H9 (cell line): ENCODE measurements at regions not wholly inside any gene's neighbourhood (a gene's known extent, or its start where the extent isn't known, plus 50 kb on each side); places are given as distances from the start of the nearest gene placed in this dataset.

Experiments used
- DNase-seq: peaks from one replicate; pipeline ENCODE4 v3.0.0-alpha.2; 2017
- H2AFZ ChIP-seq: one replicate; pipeline ENCODE4 v1.6.1; 2013; ENCODE audit warnings: mild to moderate bottlenecking, low read length, control low read depth, moderate library complexity
- H2AK5ac ChIP-seq: 2 replicates; pipeline ENCODE4 v1.6.1; 2013; ENCODE audit warnings: low read length, control low read depth, mixed read lengths; ENCODE audit not compliant: insufficient read length
- H2BK120ac ChIP-seq: one replicate; pipeline ENCODE4 v1.6.1; 2013; ENCODE audit warnings: low read depth, mild to moderate bottlenecking, low read length, control low read depth, inconsistent platforms; ENCODE audit not compliant: poor library complexity, severe bottlenecking
- H2BK12ac ChIP-seq: 2 replicates; pipeline ENCODE4 v1.6.1; 2013; ENCODE audit warnings: low read length, control low read depth, mixed read lengths, low read depth; ENCODE audit not compliant: insufficient read length
- H2BK15ac ChIP-seq: 2 replicates; pipeline ENCODE4 v1.6.1; 2013; ENCODE audit warnings: low read depth, low read length, control low read depth
- H2BK20ac ChIP-seq: one replicate; pipeline ENCODE4 v1.6.1; 2013; ENCODE audit warnings: low read depth, mild to moderate bottlenecking, low read length, control low read depth, inconsistent platforms; ENCODE audit not compliant: poor library complexity, severe bottlenecking
- H2BK5ac ChIP-seq: 2 replicates; pipeline ENCODE4 v1.6.1; 2013; ENCODE audit warnings: low read length, control low read depth, mixed read lengths; ENCODE audit not compliant: insufficient read length
- H3K14ac ChIP-seq: 2 replicates; pipeline ENCODE4 v1.6.1; 2013; ENCODE audit warnings: low read length, control low read depth; ENCODE audit not compliant: insufficient read depth
- H3K18ac ChIP-seq: 2 replicates; pipeline ENCODE4 v1.6.1; 2013; ENCODE audit warnings: low read depth, mild to moderate bottlenecking, mixed read lengths, low read length, control low read depth; ENCODE audit not compliant: insufficient read length
- H3K23ac ChIP-seq: 2 replicates; pipeline ENCODE4 v1.6.1; 2013; ENCODE audit warnings: low read length, control low read depth, mixed read lengths, low read depth; ENCODE audit not compliant: insufficient read length
- H3K23me2 ChIP-seq: 2 replicates; pipeline ENCODE4 v1.6.1; 2013; ENCODE audit warnings: low read depth, mild to moderate bottlenecking, mixed read lengths, low read length, control low read depth; ENCODE audit not compliant: insufficient read length, poor library complexity, severe bottlenecking
- H3K27ac ChIP-seq: 2 replicates; pipeline ENCODE4 v1.5.1; 2013; ENCODE audit warnings: low read length, control low read depth, mixed read lengths, low read depth; ENCODE audit not compliant: insufficient read length
- H3K27me3 ChIP-seq: 2 replicates; pipeline ENCODE4 v1.6.1; 2013; ENCODE audit warnings: low read length, control low read depth, inconsistent platforms; ENCODE audit not compliant: insufficient read depth
- H3K4ac ChIP-seq: 2 replicates; pipeline ENCODE4 v1.6.1; 2013; ENCODE audit warnings: low read depth, mild to moderate bottlenecking, control low read depth, inconsistent platforms, low read length, moderate library complexity
- H3K4me1 ChIP-seq: 2 replicates; pipeline ENCODE4 v1.6.1; 2013; ENCODE audit warnings: low read length, control low read depth, inconsistent platforms; ENCODE audit not compliant: insufficient read depth
- H3K4me2 ChIP-seq: 2 replicates; pipeline ENCODE4 v1.6.1; 2013; ENCODE audit warnings: low read length, control low read depth, mixed read lengths; ENCODE audit not compliant: insufficient read length, insufficient read depth
- H3K56ac ChIP-seq: 2 replicates; pipeline ENCODE4 v1.6.1; 2013; ENCODE audit warnings: low read depth, mild to moderate bottlenecking, mixed read lengths, low read length, control low read depth; ENCODE audit not compliant: insufficient read length
- H3K79me1 ChIP-seq: 2 replicates; pipeline ENCODE4 v1.6.1; 2013; ENCODE audit warnings: low read depth, mild to moderate bottlenecking, moderate library complexity, low read length, control low read depth, inconsistent platforms; ENCODE audit not compliant: insufficient read depth, poor library complexity, severe bottlenecking
- H3K79me2 ChIP-seq: 2 replicates; pipeline ENCODE4 v1.6.1; 2013; ENCODE audit warnings: low read length, control low read depth, inconsistent platforms; ENCODE audit not compliant: insufficient read depth
- H3K9ac ChIP-seq: 2 replicates; pipeline ENCODE4 v1.6.1; 2013; ENCODE audit warnings: low read length, control low read depth, mixed read lengths; ENCODE audit not compliant: insufficient read length; ENCODE audit errors: extremely low read depth
- H3K9me3 ChIP-seq: one replicate; pipeline ENCODE4 v1.6.1; 2013; ENCODE audit warnings: low read depth, low read length, inconsistent platforms; ENCODE audit not compliant: control insufficient read depth
- H3T11ph ChIP-seq: one replicate; pipeline ENCODE4 v1.6.1; 2013; ENCODE audit warnings: mild to moderate bottlenecking, low read length, control low read depth, inconsistent platforms
- H4K20me1 ChIP-seq: one replicate; pipeline ENCODE4 v1.6.1; 2013; ENCODE audit not compliant: control insufficient read depth, insufficient read length, insufficient read depth
- H4K5ac ChIP-seq: 2 replicates; pipeline ENCODE4 v1.6.1; 2013; ENCODE audit warnings: low read depth, mild to moderate bottlenecking, mixed read lengths, low read length, control low read depth; ENCODE audit not compliant: insufficient read length
- H4K8ac ChIP-seq: replicated peaks from 2 replicates; pipeline ENCODE4 v1.6.1; 2013; ENCODE audit warnings: low read length, control low read depth, mixed read lengths, low read depth; ENCODE audit not compliant: insufficient read length
- H4K91ac ChIP-seq: 2 replicates; pipeline ENCODE4 v1.6.1; 2013; ENCODE audit warnings: low read depth, mild to moderate bottlenecking, moderate library complexity, mixed read lengths, low read length, control low read depth; ENCODE audit not compliant: insufficient read length
- H3K27ac Mint-ChIP-seq, 3 experiments: 2 replicates in 2 of 3; 3 replicates in 1 of 3; pipeline ENCODE4 v1.8.0; 2020 to 2021; ENCODE audit warnings: mixed read lengths in 3 of 3, mild to moderate bottlenecking in 1 of 3, moderate library complexity in 1 of 3
- H3K27me3 Mint-ChIP-seq: 2 replicates; pipeline ENCODE4 v1.8.0; 2021; ENCODE audit warnings: low read depth, mild to moderate bottlenecking, moderate library complexity, mixed read lengths
- H3K36me3 Mint-ChIP-seq, 3 experiments: 2 replicates in 2 of 3; 3 replicates in 1 of 3; pipeline ENCODE4 v1.8.0; 2020 to 2021; ENCODE audit warnings: low read depth in 3 of 3, mixed read lengths in 3 of 3; ENCODE audit not compliant: insufficient read depth in 1 of 3
- H3K4me1 Mint-ChIP-seq, 2 experiments: 2 replicates each; pipeline ENCODE4 v1.8.0; 2020; ENCODE audit warnings: mixed read lengths in 2 of 2
- H3K4me3 Mint-ChIP-seq, 2 experiments: 2 replicates in 1 of 2; 3 replicates in 1 of 2; pipeline ENCODE4 v1.8.0; 2020 to 2021; ENCODE audit warnings: mild to moderate bottlenecking in 2 of 2, mixed read lengths in 2 of 2, moderate library complexity in 1 of 2
- H3K9me3 Mint-ChIP-seq, 2 experiments: 2 replicates in 1 of 2; 3 replicates in 1 of 2; pipeline ENCODE4 v1.8.0; 2020; ENCODE audit warnings: mild to moderate bottlenecking in 2 of 2, mixed read lengths in 2 of 2, moderate library complexity in 1 of 2
- CTCF ChIP-seq: fragments of 200-600 bp; sonication (generic); conservative IDR thresholded peaks from 3 replicates; pipeline ENCODE4 v1.8.0; 2021; ENCODE audit warnings: antibody characterized with exemption, mild to moderate bottlenecking
- WGBS: extraction: QIAGEN DNeasy Blood & Tissue Kit; methylation state at CpG from one replicate; pipeline ENCODE4 v1.1.7; 2013; ENCODE audit warnings: missing lambda C conversion rate, low lambda C conversion rate, mixed read lengths; ENCODE audit not compliant: insufficient read length; ENCODE audit errors: extremely low coverage; 5-methylcytosine and 5-hydroxymethylcytosine counted together

- H2BK20ac ChIP-seq: no peak overlapping the region
- no peak overlapping the region for H2BK12ac ChIP-seq
- peaks cover 10 to 23% of the 10 kb centered on the region in 2 experiments; a peak in 3 of 4 replicates for H3K4me1 Mint-ChIP-seq
- no peak overlapping the region for H3K18ac ChIP-seq
- H3T11ph ChIP-seq: no peak overlapping the region
- H3K56ac ChIP-seq: no peak overlapping the region
- no peak overlapping the region for H3K4me3 Mint-ChIP-seq
- H4K5ac ChIP-seq: no peak overlapping the region
- H3K23me2 ChIP-seq: no peaks in the 10 kb centered on the region
- TF ChIP-seq CTCF: no peak
- no peak overlapping the region for H2BK120ac ChIP-seq
- no CpG with 5 or more reads among the region's 3 CpGs for WGBS
- H2AK5ac ChIP-seq: no peak overlapping the region
- H4K91ac ChIP-seq: no peak overlapping the region
- no peak for DNase-seq
- H3K9ac ChIP-seq: no peak overlapping the region
- no peak overlapping the region for H2BK5ac ChIP-seq
- H3K27ac Mint-ChIP-seq: no peak overlapping the region
- H3K23ac ChIP-seq: no peak overlapping the region
- H4K20me1 ChIP-seq: no peaks in the 10 kb centered on the region
- no peak overlapping the region for H4K8ac ChIP-seq
- no peak overlapping the region for H2BK15ac ChIP-seq
- H3K9me3 ChIP-seq: no peaks in the 10 kb centered on the region
- H3K9me3 Mint-ChIP-seq: peaks cover 15 to 17% of the 10 kb centered on the region in 2 experiments
- no peak overlapping the region for H3K4me2 ChIP-seq
- H2AFZ ChIP-seq: no peak overlapping the region
- no peak overlapping the region for H3K4ac ChIP-seq
- no peaks in the 10 kb centered on the region for H3K79me1 ChIP-seq
- H3K4me1 ChIP-seq: no peaks in the 10 kb centered on the region
- no peak overlapping the region for H3K27ac ChIP-seq
- no peak overlapping the region for H3K14ac ChIP-seq
- H3K36me3 Mint-ChIP-seq: peaks cover 5 to 17% (median 14%) of the 10 kb centered on the region in 3 experiments; a peak in 6 of 7 replicates
- no peaks in the 10 kb centered on the region for H3K27me3 Mint-ChIP-seq
- H3K79me2 ChIP-seq: no peaks in the 10 kb centered on the region
- H3K27me3 ChIP-seq: no peaks in the 10 kb centered on the region
These were observed 97.2 kb downstream of the MAIP1 start for GRCh38 chr2:200052627-200053026.
